ENCODE measurements at regions not wholly inside any gene's neighbourhood (a gene's known extent, or its start where the extent isn't known, plus 50 kb on each side); places are given as distances from the start of the nearest gene placed in this dataset.

GRCh38 chr3:89576417-89576816 is 469.0 kb downstream of the EPHA3 start:
- H3K79me2 ChIP-seq (ENCODE audit: insufficient read depth, low read length): no peaks in the 10 kb centered on the region
- no peak overlapping the region for H3K9ac ChIP-seq (ENCODE audit: insufficient read depth, low read length, poor library complexity, severe bottlenecking)
- Mint-ChIP-seq H3K9me3 (peaks cover 0 to 3% (median 0%) of the 10 kb centered on the region in 7 donors), H3K4me3 (no peak overlapping the region), H3K36me3 (no peaks in the 10 kb centered on the region), H3K27ac (no peak overlapping the region), H3K4me1 (no peaks in the 10 kb centered on the region), H3K27me3 (ENCODE audit: low read depth in 3 of 3) (no peaks in the 10 kb centered on the region)
- H3K27me3 ChIP-seq (ENCODE audit: control insufficient read depth in 2 of 2, insufficient read depth in 2 of 2, low read length in 2 of 2): no peaks in the 10 kb centered on the region
- no peaks in the 10 kb centered on the region for H4K20me1 ChIP-seq (ENCODE audit: insufficient read depth, low read length)
- H3K9me3 ChIP-seq (replicated peaks in 1 of 2; ENCODE audit: control insufficient read depth in 1 of 2, insufficient read depth in 1 of 2, low read length in 2 of 2): peaks cover 0 to 5% of the 10 kb centered on the region in 2 donors
- no peaks in the 10 kb centered on the region for H3K4me1 ChIP-seq (ENCODE audit: control insufficient read depth in 1 of 2, insufficient read depth in 2 of 2, low read length in 2 of 2)
- WGBS (ENCODE audit: insufficient coverage): 86% methylated on average over 1 of the region's 1 CpG
- TF ChIP-seq CTCF (IDR thresholded peaks at IDR 0.05): no peak
- H3K27ac ChIP-seq (ENCODE audit: low read depth in 1 of 2, low read length in 2 of 2): no peak overlapping the region
- H3K4me2 ChIP-seq (replicated peaks; ENCODE audit: extremely low read depth, low read length, poor library complexity, severe bottlenecking): no peak overlapping the region
- H3K4me3 ChIP-seq (replicated peaks in 1 of 3; ENCODE audit: low read depth in 2 of 3, low read length in 3 of 3): no peak overlapping the region
- no peaks in the 10 kb centered on the region for H3K36me3 ChIP-seq (replicated peaks in 1 of 2; ENCODE audit: control insufficient read depth in 1 of 2, insufficient read depth in 2 of 2, low read length in 2 of 2)
- H2AFZ ChIP-seq (ENCODE audit: insufficient read depth, low read depth, low read length, poor library complexity, severe bottlenecking): no peak overlapping the region
- intact Hi-C loops (cut with micrococcal nuclease): no loop called here
- no peak for DNase-seq

DNA sequence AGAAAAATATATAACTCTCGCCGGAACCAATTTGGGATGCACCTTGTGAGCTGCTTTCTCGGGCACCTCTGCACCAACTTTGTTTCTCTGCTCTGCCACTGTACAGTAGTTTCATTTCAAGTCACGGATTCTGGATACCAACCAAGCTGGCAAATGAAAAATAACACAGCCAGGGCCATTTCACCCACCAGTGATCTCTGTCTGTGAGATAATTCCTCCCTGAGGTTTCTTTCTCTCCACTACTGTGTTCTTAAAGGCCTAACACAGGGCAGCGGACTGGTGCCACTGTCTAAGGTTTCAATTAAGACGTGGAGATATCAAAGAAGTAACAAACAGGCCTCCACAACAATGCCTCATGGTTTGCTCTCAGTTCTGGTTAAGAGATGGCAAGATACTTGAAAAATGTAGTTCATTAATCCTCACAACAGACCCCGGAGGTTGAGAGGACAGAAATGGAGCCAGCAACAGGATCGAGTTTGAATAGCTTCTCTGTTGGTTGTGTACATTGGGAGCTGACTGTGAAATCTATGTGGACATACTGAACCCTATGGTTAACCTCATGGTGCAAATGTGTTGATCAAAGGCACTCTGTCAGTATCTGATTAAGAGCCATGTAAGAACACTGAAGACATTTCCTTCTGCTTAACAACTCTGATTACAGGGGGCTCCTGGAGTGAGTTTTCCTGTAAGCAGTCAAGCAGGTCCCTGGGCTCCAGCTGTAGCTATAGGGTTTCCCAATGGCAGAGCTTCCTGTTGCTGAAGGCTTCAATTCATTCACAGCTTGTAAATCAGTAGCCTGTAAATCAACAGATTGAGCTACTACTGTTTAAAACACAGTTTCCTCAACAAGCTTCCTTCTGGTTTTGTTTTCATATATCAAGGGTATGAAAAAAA is 470.5 kb downstream of the EPHA3 start:
- intact Hi-C loops (cut with micrococcal nuclease): no loop called here
- no peaks in the 10 kb centered on the region for H3K36me3 Mint-ChIP-seq
- H4K20me1 ChIP-seq (ENCODE audit: insufficient read depth, low read length): no peaks in the 10 kb centered on the region
- H3K27ac Mint-ChIP-seq: no peak overlapping the region
- no peak overlapping the region for H2AFZ ChIP-seq (ENCODE audit: insufficient read depth, low read depth, low read length, poor library complexity, severe bottlenecking)
- no peaks in the 10 kb centered on the region for H3K27me3 ChIP-seq (ENCODE audit: control insufficient read depth in 2 of 2, insufficient read depth in 2 of 2, low read length in 2 of 2)
- H3K9me3 Mint-ChIP-seq: peaks cover 0 to 3% (median 0%) of the 10 kb centered on the region in 7 donors
- no peak overlapping the region for H3K4me2 ChIP-seq (replicated peaks; ENCODE audit: extremely low read depth, low read length, poor library complexity, severe bottlenecking)
- no peaks in the 10 kb centered on the region for H3K4me1 Mint-ChIP-seq
- H3K4me3 ChIP-seq (replicated peaks in 1 of 3; ENCODE audit: low read depth in 2 of 3, low read length in 3 of 3): no peak overlapping the region
- no peaks in the 10 kb centered on the region for H3K27me3 Mint-ChIP-seq (ENCODE audit: low read depth in 3 of 3)
- H3K27ac ChIP-seq (ENCODE audit: low read depth in 1 of 2, low read length in 2 of 2): no peak overlapping the region
- H3K4me1 ChIP-seq (ENCODE audit: control insufficient read depth in 1 of 2, insufficient read depth in 2 of 2, low read length in 2 of 2): no peaks in the 10 kb centered on the region
- no peak overlapping the region for H3K9ac ChIP-seq (ENCODE audit: insufficient read depth, low read length, poor library complexity, severe bottlenecking)
- no peaks in the 10 kb centered on the region for H3K9me3 ChIP-seq (replicated peaks in 1 of 2; ENCODE audit: control insufficient read depth in 1 of 2, insufficient read depth in 1 of 2, low read length in 2 of 2)
- 74% methylated on average over 5 of the region's 8 CpGs for WGBS (ENCODE audit: insufficient coverage)
- no peak for DNase-seq
- TF ChIP-seq CTCF (IDR thresholded peaks at IDR 0.05): no peak
- no peak overlapping the region for H3K4me3 Mint-ChIP-seq
- no peaks in the 10 kb centered on the region for H3K36me3 ChIP-seq (replicated peaks in 1 of 2; ENCODE audit: control insufficient read depth in 1 of 2, insufficient read depth in 2 of 2, low read length in 2 of 2)
- H3K79me2 ChIP-seq (ENCODE audit: insufficient read depth, low read length): no peaks in the 10 kb centered on the region
